Thoracic aorta (tissue), 2 donors: ENCODE measurements at regions not wholly inside any gene's neighbourhood (a gene's known extent, or its start where the extent isn't known, plus 50 kb on each side); places are given as distances from the start of the nearest gene placed in this dataset.

Experiments
- ATAC-seq: fragments of 150-250 bp; one replicate; pipeline ENCODE4 v1.8.0; 2017; ENCODE audit warnings: low read depth; ENCODE audit not compliant: insufficient number of reproducible peaks, low FRiP score
- DNase-seq: peaks from one replicate; pipeline ENCODE4 v3.0.0-alpha.2; 2020; ENCODE audit warnings: low spot score
- H3K27ac ChIP-seq, 2 donors: fragments of 200-600 bp; sonication (generic); 1 replicate in 1 of 2; 2 replicates in 1 of 2; pipeline ENCODE4 v1.5.1; 2016; ENCODE audit warnings: mild to moderate bottlenecking in 2 of 2, moderate library complexity in 2 of 2
- H3K27me3 ChIP-seq: fragments of 200-600 bp; sonication (generic); replicated peaks from 2 replicates; pipeline ENCODE4 v1.6.0; 2016; ENCODE audit warnings: mild to moderate bottlenecking; ENCODE audit not compliant: insufficient read depth
- H3K36me3 ChIP-seq: fragments of 200-600 bp; sonication (generic); one replicate; pipeline ENCODE4 v1.5.1; 2016
- H3K4me1 ChIP-seq, 2 donors: fragments of 200-600 bp; sonication (generic); 1 replicate in 1 of 2; 2 replicates in 1 of 2; pipeline versions ENCODE4 v1.5.1 to v1.6.0; 2016; ENCODE audit warnings: low read depth in 2 of 2, mild to moderate bottlenecking in 1 of 2; ENCODE audit not compliant: control insufficient read depth in 1 of 2
- H3K4me3 ChIP-seq: fragments of 200-600 bp; sonication (generic); 2 replicates; pipeline ENCODE4 v1.5.1; 2016; ENCODE audit warnings: mild to moderate bottlenecking
- H3K9me3 ChIP-seq: fragments of 200-600 bp; sonication (generic); 2 replicates; pipeline ENCODE4 v1.5.1; 2016
- TF ChIP-seq, protein P1 (sequence below): fragments of 200-600 bp; sonication (generic); IDR thresholded peaks from one replicate; pipeline ENCODE4 v1.5.1; 2019; ENCODE audit warnings: antibody characterized with exemption

DNA sequence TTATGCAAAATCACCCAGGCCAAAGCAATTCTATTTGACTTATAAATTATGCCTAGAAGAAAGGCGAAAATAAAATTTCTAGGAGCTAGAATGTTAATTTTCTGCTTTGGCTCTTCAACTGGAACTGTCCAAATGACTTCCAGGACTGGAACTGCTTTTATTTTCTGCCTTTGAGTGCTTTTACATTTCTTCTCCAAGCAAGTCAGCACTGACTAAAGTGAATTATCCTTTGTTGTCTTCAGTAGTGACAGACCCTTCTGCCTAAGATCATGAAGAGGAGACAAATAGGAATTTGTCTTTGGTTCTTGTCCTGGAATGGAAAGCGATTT, 255.9 kb downstream of the DNAJB9 start:
- Histone ChIP-seq H3K36me3 (no peaks in the 10 kb centered on the region), H3K9me3 (no peaks in the 10 kb centered on the region), H3K4me3 (no peak overlapping the region), H3K4me1 (peaks cover 0 to 7% of the 10 kb centered on the region in 2 donors), H3K27me3 (no peaks in the 10 kb centered on the region), H3K27ac (no peak overlapping the region)
- no peak for DNase-seq
- no peak for ATAC-seq
- TF ChIP-seq, protein P1, sequence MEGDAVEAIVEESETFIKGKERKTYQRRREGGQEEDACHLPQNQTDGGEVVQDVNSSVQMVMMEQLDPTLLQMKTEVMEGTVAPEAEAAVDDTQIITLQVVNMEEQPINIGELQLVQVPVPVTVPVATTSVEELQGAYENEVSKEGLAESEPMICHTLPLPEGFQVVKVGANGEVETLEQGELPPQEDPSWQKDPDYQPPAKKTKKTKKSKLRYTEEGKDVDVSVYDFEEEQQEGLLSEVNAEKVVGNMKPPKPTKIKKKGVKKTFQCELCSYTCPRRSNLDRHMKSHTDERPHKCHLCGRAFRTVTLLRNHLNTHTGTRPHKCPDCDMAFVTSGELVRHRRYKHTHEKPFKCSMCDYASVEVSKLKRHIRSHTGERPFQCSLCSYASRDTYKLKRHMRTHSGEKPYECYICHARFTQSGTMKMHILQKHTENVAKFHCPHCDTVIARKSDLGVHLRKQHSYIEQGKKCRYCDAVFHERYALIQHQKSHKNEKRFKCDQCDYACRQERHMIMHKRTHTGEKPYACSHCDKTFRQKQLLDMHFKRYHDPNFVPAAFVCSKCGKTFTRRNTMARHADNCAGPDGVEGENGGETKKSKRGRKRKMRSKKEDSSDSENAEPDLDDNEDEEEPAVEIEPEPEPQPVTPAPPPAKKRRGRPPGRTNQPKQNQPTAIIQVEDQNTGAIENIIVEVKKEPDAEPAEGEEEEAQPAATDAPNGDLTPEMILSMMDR: no peak

DNA sequence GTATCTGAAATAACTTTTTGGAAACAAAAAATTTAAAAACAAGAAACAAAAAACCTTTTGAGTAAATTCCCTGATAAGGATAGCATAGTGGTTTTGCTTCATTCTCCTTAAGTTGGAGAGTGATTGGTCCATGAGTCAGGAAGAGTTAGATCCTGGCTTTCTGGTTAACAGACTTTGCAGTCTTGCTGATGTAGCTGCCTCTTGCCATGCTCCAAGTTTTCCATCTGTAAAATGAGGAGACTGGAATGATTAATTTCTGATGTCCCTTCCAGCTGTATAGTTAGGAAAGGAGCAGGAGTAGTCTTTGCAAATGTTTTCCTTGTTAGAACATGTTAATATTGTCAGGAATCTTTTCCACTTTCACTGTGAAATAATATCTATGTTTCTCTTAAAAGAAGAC, 266.6 kb downstream of the DNAJB9 start:
- no peak overlapping the region for H3K27ac ChIP-seq
- no peaks in the 10 kb centered on the region for H3K36me3 ChIP-seq
- no peaks in the 10 kb centered on the region for H3K9me3 ChIP-seq
- H3K4me1 ChIP-seq: peaks cover 0 to 3% of the 10 kb centered on the region in 2 donors
- ATAC-seq (no peak), DNase-seq (no peak)
- H3K27me3 ChIP-seq: no peaks in the 10 kb centered on the region
- H3K4me3 ChIP-seq: no peak overlapping the region
- TF ChIP-seq, protein P1: no peak

DNA sequence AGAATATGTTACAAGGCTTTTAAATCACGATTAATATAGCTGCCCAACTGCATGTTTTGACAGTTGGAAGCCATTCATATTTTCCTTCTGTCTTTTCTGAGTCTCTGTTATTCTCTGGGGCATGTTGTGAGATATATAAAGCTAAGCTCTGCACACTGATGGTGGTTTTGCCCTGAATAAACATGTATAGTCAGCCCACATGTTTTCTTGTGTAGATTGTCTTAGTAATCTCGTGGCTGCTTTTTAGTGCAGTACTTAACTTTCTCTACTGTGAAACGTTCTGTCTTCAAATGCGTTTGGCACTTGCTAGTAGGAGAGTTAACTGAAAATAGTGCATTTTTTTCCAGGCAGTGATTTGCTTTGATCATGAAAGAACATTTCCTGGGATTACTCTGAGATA, 268.5 kb downstream of the DNAJB9 start:
- no peaks in the 10 kb centered on the region for H3K9me3 ChIP-seq
- DNase-seq: no peak

DNA sequence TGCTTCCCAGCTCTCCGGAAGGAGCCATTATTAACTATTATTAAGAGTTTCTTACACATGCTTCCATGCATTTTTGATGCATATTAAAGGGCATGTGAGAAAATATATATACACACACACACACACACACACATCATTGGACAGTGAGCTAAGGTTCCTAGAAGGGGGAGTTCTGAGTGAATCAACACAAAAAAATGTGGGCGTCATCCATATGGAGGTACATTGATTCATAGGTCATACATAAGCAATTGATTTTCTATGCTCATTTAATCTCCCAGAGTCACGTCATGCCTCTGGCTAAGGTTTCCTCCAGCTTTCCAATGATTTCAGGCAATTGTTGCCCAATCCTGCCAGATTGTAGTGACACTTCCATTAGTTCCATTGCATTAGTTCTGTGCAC, 269.4 kb downstream of the DNAJB9 start:
- ATAC-seq: no peak
- no peaks in the 10 kb centered on the region for H3K9me3 ChIP-seq
- no peak overlapping the region for H3K4me3 ChIP-seq
- peaks cover 0 to 3% of the 10 kb centered on the region in 2 donors for H3K4me1 ChIP-seq
- no peak for DNase-seq
- H3K36me3 ChIP-seq: no peaks in the 10 kb centered on the region
- TF ChIP-seq, protein P1: no peak
- H3K27me3 ChIP-seq: no peaks in the 10 kb centered on the region
- H3K27ac ChIP-seq: no peak overlapping the region

More for the DNA sequence above, 268.5 kb downstream of the DNAJB9 start:
- Histone ChIP-seq H3K4me1 (peaks cover 0 to 3% of the 10 kb centered on the region in 2 donors), H3K36me3 (no peaks in the 10 kb centered on the region), H3K4me3 (no peak overlapping the region), H3K27me3 (no peaks in the 10 kb centered on the region), H3K27ac (no peak overlapping the region)
- TF ChIP-seq, protein P1: no peak
- no peak for ATAC-seq

DNA sequence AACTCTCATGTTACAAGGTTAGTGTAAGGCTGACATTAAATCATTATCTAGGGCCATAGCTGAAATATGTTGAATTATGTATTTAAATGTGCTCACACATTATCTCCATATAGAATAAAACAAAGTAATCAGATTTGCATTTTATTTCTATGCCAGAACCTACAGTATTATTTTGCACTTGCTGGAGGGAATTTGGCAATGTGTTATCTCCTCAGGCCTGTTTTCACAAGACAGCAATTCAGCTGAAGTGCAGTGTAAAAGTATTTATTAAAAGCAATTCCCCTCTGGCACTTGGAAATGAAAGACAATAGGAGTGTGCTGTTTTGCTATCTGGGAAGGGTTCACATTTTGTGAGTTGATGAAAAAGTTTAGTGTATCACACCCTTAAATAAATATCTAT, 276.3 kb downstream of the DNAJB9 start:
- no peaks in the 10 kb centered on the region for H3K36me3 ChIP-seq
- TF ChIP-seq, protein P1: no peak
- ATAC-seq: no peak
- no peak for DNase-seq
- no peak overlapping the region for H3K27ac ChIP-seq
- H3K27me3 ChIP-seq: no peaks in the 10 kb centered on the region
- no peaks in the 10 kb centered on the region for H3K9me3 ChIP-seq
- no peak overlapping the region for H3K4me3 ChIP-seq
- H3K4me1 ChIP-seq: no peaks in the 10 kb centered on the region
